HG02642 (cell line): ENCODE measurements at regions not wholly inside any gene's neighbourhood (a gene's known extent, or its start where the extent isn't known, plus 50 kb on each side); places are given as distances from the start of the nearest gene placed in this dataset.

Experiments used
- ATAC-seq: cut with Tn5 transposase; IDR thresholded peaks from one replicate; pipeline ENCODE4 v1.9.1; 2021; ENCODE audit warnings: mild to moderate bottlenecking; ENCODE audit not compliant: unreplicated experiment, poor library complexity

GRCh38 chr13:109671919-109672318 is 114.5 kb downstream of the IRS2 start:
- no peak for ATAC-seq

GRCh38 chr13:109670776-109671175 is 115.6 kb downstream of the IRS2 start:
- ATAC-seq = no peak

- ATAC-seq = no peak
Measured at GRCh38 chr13:109669956-109670355, 116.4 kb downstream of the IRS2 start.

- no peak for ATAC-seq
Measured at GRCh38 chr13:109669234-109669612, 117.2 kb downstream of the IRS2 start.

- no peak for ATAC-seq
Measured at GRCh38 chr13:109668433-109669233, 117.8 kb downstream of the IRS2 start.

- ATAC-seq = no peak
Measured at GRCh38 chr13:109667807-109668291, 118.5 kb downstream of the IRS2 start.

- no peak for ATAC-seq
Measured at GRCh38 chr13:109667056-109667455, 119.3 kb downstream of the IRS2 start.

- no peak for ATAC-seq
Measured at GRCh38 chr13:109666656-109667055, 119.7 kb downstream of the IRS2 start.

GRCh38 chr13:109665781-109666249 is 120.6 kb downstream of the IRS2 start:
- no peak for ATAC-seq

- ATAC-seq = no peak
Measured at GRCh38 chr13:109665240-109665639, 121.1 kb downstream of the IRS2 start.

GRCh38 chr13:109657395-109657794 is 129.0 kb downstream of the IRS2 start:
- ATAC-seq = no peak

- no peak for ATAC-seq
Measured at GRCh38 chr13:109656206-109656605, 130.2 kb downstream of the IRS2 start.

GRCh38 chr13:109655611-109656010 is 130.8 kb downstream of the IRS2 start:
- no peak for ATAC-seq

GRCh38 chr13:109655206-109655600 is 131.2 kb downstream of the IRS2 start:
- no peak for ATAC-seq

- no peak for ATAC-seq
Measured at GRCh38 chr13:109654341-109655205, 131.8 kb downstream of the IRS2 start.

GRCh38 chr13:109652531-109652930 is 133.9 kb downstream of the IRS2 start:
- no peak for ATAC-seq

GRCh38 chr13:109651854-109652253 is 134.5 kb downstream of the IRS2 start:
- no peak for ATAC-seq

- ATAC-seq = no peak
Measured at GRCh38 chr13:109651311-109651710, 135.1 kb downstream of the IRS2 start.

GRCh38 chr13:109650861-109651260 is 135.5 kb downstream of the IRS2 start:
- no peak for ATAC-seq

- ATAC-seq = no peak
Measured at GRCh38 chr13:109649713-109650112, 136.7 kb downstream of the IRS2 start.

GRCh38 chr13:109647699-109648098 is 138.7 kb downstream of the IRS2 start:
- no peak for ATAC-seq
